ENCODE measurements at regions not wholly inside any gene's neighbourhood (a gene's known extent, or its start where the extent isn't known, plus 50 kb on each side); places are given as distances from the start of the nearest gene placed in this dataset.
A peak's percentile ranks its signal among the peaks of the same experiment; 100 is the strongest.

DNA sequence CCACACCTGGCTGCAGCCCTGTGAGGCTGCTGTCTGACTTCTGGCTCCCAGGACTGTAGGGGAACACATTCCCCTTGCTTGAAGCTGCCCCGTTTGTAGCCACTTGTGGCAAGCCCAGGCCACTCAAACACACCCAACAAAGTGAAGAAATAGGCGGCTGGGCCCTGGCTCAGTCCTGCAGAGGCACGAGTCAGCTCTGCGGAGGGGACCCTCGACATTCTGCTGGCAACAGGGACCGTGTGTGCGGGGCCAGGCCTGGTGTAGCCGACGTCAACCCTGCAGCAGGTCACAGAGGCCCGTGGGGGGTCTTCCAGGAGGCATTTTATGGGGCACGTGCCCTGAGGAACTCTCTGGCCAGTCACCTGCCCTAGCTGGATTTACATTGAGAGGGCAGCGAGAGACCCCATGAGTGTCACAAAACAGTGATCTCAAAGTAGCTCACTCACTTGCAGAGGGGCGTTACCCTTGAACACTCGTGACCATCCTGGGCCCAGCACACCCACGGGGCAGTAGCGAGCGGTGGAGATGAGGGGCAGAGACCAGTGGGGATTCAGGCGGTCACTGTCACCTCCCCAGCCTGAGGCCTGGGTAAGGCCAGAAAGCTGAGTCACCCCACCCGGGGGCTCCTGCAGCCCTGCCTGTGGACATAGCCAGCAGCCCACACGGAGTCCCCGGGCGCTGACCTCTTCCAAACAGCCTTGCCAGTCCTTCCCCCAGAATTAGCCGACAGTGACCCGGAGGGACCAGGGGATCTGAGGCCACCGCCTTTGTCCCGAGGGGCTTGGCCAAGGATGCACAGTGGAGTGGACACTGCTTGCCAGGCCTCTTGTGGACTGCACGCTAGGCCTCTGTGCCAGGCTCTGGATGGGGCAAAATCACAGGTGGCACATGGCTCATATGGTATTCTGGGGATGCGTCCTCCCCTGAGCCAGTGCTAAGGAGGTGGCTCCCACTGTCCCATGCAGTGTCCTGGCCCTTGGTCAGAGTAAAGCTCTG lies 139.5 kb downstream of the CTTN start:
- no peak for DNase-seq

GRCh38 chr11:70538641-70539359 lies 140.5 kb downstream of the CTTN start:
- DNase-seq, result no peak

- DNase-seq, result no peak
These were observed 141.2 kb downstream of the CTTN start for GRCh38 chr11:70539360-70540095.

- DNase-seq, result no peak
These were observed 141.9 kb downstream of the CTTN start for GRCh38 chr11:70540196-70540595.

DNA sequence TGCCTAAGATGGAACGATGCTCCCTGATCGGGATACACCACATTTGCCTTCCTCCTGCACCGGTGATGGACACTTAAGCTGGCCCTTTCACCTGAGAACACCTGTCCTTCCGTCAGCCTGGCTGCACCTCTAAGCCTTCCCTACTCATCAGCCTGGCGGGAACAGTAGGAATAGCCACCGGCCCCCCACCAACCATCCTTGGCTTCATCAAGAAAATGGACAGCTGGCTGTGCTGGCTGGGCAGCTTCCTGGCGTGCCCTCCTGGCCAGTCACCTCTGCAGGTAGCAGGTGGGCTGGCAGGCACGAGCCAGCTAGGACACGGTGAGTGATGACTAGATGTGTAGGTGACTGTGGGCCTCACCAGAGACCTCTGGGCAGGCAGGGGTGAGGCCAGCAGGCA lies 142.8 kb downstream of the CTTN start:
- no peak for DNase-seq

DNA sequence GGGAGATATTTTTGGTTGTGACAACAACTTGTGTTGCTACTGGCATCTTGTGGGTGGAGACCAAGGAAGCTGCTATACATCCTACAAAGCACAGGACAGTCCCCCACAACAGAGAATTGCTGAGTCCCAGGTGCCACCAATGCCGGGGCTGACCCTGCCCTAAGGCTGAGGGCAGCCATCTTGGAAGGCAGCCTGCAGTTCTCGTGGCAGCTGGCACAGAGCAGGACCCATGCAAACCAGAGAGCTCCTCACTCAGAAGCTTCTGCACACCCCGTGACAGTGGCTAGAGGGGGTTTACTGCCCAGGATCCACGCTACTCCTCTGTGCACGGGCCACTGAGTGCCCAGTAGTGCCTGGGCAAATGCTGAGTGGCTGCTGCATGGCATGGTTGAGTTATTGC lies 143.4 kb downstream of the CTTN start:
- no peak for DNase-seq

DNA sequence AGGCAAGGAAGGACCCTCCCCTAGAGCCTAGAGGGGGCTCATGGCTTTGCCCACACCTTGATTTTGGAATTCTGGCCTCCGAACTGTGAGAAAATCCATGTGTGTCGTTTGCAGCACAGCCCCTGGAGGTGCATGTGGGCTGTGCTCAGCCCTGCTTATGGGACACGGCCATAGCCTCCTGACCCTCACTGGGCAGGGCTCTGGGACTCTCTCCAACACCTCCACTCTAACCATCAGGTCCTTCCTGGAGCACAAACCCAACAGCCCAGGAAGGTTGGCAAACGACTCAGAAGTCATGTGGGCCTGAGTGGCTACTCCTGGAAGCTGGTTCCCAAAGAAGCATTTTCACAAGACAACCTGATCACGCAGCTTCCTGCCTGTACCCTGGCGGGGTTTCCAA lies 144.1 kb downstream of the CTTN start:
- no peak for DNase-seq

GRCh38 chr11:70542811-70543210 lies 144.5 kb downstream of the CTTN start:
- no peak for DNase-seq

DNA sequence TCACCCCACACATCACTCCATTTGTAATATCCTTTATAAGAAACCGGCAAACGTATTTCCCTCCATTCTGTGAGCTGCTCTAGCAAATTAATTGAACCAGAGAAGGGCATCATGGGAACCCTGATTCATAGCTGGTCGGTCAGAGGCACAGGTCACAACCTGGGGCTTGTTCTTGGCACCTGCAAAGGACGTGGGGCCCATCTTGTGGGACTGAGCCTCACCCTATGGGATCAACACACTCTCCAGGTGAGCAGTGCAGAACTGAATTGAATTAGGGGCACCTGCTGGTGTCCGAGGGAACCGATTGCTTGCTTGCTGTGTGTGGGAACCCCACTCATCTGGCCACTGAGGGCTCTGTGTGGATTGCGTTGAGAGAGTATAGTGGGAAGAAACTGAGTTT lies 145.3 kb downstream of the CTTN start:
- DNase-seq, result no peak

GRCh38 chr11:70544067-70544773 lies 145.9 kb downstream of the CTTN start:
- no peak for DNase-seq

- DNase-seq, result no peak
These were observed 146.7 kb downstream of the CTTN start for GRCh38 chr11:70544774-70545609.

GRCh38 chr11:70545610-70545912 lies 147.2 kb downstream of the CTTN start:
- DNase-seq, result no peak

DNA sequence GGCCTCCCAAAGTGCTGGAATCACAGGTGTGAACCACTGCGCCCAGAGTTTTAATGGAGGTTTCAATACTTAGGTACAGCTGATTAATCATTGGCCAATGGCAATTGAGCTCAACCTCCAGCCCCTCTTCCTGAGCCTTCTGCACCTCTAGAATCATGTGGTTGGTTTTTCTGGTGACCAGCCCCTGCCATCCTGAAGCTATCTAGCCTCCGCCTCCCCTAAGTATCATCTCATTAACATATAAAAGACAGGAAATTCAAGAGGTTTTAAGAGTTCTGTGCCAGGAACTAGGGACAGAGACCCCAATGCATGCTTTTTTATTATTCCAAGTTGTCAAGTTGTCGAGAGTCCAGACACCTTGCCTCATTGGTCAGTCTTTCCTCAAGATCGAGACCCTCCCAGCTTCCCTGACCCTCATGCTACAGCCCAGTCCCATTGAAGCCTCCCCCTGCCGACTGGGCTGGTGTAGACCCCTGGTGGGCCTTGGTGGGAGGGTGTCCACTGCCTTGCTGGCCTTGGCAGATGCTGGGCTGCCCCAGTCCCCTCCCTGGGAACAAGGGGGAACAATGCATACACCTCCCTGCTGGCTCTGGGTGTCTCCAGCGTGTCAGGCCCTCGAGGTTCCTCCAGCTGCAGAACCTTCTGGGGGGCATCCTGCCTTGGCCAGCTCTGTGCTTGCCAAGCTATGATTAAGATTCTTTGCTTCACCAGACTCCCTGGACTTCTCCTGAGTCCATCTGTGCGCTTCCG lies 148.0 kb downstream of the CTTN start:
- no peak for DNase-seq

DNA sequence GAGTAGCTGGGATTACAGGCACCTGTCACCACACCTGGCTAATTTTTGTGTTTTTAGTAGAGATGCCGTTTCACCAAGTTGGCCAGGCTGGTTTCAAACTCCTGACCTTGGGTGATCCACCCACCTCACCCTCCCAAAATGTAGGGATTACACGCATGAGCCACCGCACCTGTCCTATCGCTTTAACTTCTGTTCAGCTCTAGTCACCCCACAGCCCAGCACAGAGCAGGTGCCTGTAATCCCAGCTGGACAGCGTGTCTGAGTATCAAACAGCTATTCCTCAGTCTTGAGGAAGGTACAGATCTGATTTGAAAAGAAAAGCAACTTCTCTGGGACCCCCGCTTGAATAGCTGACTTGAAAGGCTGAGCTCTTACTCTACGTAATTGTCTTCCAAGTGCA lies 149.1 kb downstream of the CTTN start:
- no peak for DNase-seq

GRCh38 chr11:70547821-70548670 lies 149.7 kb downstream of the CTTN start:
- peak; percentile 76 for DNase-seq

DNA sequence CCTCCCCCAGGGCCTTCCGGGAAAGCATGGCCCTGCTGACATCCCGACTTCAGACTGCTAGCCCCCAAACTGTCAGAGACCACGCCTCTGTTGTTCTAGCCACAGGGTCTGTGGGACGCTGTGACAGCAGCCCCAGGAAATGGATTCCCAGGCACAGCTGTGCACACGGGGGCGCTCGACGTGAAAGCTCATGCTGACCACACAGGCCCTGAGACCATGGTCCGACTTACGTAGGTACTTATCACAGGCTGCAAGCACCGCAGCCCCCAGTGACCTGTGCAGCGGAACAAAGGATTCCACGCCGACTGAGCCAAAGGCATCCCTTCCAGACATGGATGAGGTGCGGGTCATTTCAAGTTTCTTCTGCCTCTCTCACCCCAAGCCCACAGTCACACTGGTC lies 150.6 kb downstream of the CTTN start:
- DNase-seq, result no peak

DNA sequence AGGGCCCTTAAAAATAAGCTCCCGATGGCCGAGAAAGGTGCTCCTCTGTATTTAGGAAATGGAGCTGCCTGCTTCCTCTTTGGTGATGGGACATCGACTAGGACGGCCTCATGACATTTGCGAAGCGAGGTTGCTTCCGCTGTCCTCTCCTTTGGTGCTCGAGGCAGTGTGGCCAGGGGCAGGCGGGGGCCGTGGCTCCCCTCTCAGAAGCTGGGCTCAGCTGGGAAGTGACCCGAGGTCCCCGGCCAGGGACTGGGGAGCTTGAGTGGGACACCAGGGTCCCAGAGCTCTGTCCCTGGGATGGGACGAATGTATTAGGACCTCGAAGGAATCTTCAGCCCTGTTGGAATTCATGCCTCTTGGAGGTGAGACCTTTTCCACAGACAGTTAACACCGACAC lies 151.1 kb downstream of the CTTN start:
- no peak for DNase-seq

DNA sequence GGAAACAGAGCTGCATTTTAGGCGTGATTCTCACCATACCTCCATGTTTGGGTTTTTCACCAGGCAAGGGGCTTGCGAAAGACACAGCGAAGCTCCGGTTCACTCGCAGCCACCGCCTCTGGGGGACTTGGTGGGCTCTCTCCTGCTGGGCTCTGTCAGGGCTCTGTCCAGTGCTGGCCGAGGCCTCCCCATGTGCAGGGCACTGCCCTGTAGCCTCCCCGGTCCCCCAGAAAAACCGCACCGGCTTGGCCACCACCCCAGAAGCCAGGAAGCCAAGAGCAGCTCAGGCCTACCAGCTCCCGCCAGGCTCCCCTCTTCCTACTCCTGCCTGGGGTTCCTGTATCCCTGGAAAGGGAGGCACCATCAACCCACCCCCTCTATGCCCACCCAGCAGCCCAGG lies 151.5 kb downstream of the CTTN start:
- no peak for DNase-seq

DNA sequence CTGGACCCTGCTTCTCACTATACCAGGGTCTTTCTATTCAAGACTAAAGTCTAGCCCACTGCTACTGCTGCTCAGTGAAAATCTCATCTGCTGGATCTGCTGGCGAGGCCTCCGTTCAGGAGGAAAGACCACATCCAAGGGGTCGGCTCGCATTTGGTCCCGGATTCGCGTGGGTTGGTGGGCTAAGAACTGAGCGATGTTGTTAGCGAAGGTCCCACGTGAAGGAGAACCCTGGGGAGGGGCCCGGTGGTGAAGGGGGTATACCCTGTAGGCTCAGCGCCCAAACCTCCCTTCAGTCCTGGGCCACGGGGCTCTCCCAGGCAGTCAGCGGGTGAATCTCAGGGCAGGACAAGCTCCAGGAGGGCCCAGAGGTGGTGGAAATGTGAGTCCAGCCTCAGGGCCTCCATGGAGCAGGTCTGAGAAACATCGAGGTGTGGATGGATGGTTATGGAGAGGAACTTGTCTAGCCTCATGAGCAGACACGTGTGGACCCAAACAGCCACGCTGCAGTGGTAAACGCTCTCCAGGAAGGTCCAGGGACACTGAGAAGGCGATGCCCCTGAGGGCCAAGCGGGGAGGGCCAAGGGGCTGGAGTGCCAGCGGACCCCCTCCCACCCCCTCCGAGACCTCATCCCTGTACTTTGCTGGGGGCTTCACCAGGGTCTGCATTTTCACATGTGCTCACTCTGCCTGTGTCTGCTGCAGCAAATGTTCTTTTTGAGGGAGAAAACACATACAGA lies 152.3 kb downstream of the CTTN start:
- DNase-seq, result no peak
